ENCODE measurements at regions not wholly inside any gene's neighbourhood (a gene's known extent, or its start where the extent isn't known, plus 50 kb on each side); places are given as distances from the start of the nearest gene placed in this dataset.

DNA sequence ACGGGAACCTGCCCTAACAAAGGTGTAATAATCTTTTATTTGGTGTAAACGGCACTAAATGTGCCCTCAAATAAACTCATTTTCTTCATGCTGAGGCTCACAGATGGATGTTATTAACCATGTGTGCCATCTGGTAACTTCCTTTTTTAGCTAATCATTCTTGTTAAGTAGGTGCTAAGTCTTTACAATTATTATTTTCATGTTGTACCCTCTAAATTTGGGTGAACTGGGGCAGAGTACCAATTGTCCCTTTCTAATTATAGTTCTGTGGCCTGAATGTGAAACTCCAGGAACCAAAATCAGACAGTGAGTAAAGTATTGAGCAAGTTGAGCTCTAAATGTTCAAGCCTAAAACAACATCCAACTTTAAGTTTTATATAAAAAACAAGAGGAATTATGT, 220.7 kb upstream of the CADM2 start:
- Histone ChIP-seq H4K20me1 (ENCODE audit: low read length) (no peaks in the 10 kb centered on the region), H3K27me3 (ENCODE audit: low read length) (no peaks in the 10 kb centered on the region), H3K9ac (ENCODE audit: low read length) (no peak overlapping the region), H3K27ac (ENCODE audit: low read length) (no peak overlapping the region), H3K79me2 (ENCODE audit: low read length) (no peaks in the 10 kb centered on the region), H3K9me2 (replicated peaks; ENCODE audit: low read length) (no peaks in the 10 kb centered on the region), H3K36me3 (ENCODE audit: low read depth, low read length) (no peaks in the 10 kb centered on the region), H3K4me1 (ENCODE audit: insufficient read depth, low read length) (no peaks in the 10 kb centered on the region), H3F3A (ENCODE audit: low read length, unreplicated experiment) (no peaks in the 10 kb centered on the region), H3K4me3 (ENCODE audit: low read length) (no peak overlapping the region), H3K4me2 (ENCODE audit: low read length) (no peak overlapping the region), H2AFZ (ENCODE audit: low read length) (no peak overlapping the region), H3K9me3 (ENCODE audit: low read length) (no peaks in the 10 kb centered on the region)
- ChIA-PET POLR2A (ENCODE audit: unreplicated experiment) (interaction anchor here (0.5 to 0.6 kb wide), 2 partner anchors 10 to 518 kb away, joined by 3 to 4 read pairs; no protein-coding TSS in a partner anchor), CTCF (no interaction called here)
- TF ChIP-seq EZH2phosphoT487 (IDR thresholded peaks at IDR 0.05; ENCODE audit: borderline replicate concordance, low read length) (no peak), EZH2 (IDR thresholded peaks at IDR 0.05; ENCODE audit: low read length, unreplicated experiment) (no peak)
- TF ChIP-seq, protein P1, sequence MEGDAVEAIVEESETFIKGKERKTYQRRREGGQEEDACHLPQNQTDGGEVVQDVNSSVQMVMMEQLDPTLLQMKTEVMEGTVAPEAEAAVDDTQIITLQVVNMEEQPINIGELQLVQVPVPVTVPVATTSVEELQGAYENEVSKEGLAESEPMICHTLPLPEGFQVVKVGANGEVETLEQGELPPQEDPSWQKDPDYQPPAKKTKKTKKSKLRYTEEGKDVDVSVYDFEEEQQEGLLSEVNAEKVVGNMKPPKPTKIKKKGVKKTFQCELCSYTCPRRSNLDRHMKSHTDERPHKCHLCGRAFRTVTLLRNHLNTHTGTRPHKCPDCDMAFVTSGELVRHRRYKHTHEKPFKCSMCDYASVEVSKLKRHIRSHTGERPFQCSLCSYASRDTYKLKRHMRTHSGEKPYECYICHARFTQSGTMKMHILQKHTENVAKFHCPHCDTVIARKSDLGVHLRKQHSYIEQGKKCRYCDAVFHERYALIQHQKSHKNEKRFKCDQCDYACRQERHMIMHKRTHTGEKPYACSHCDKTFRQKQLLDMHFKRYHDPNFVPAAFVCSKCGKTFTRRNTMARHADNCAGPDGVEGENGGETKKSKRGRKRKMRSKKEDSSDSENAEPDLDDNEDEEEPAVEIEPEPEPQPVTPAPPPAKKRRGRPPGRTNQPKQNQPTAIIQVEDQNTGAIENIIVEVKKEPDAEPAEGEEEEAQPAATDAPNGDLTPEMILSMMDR (conservative IDR thresholded peaks at IDR 0.05; ENCODE audit: low read depth, low read length): no peak
- intact Hi-C loops (cut with micrococcal nuclease): no loop called here
- no TSS peak for BruUV-seq (replicated peaks)
- ATAC-seq (no peak), DNase-seq (no peak)

DNA sequence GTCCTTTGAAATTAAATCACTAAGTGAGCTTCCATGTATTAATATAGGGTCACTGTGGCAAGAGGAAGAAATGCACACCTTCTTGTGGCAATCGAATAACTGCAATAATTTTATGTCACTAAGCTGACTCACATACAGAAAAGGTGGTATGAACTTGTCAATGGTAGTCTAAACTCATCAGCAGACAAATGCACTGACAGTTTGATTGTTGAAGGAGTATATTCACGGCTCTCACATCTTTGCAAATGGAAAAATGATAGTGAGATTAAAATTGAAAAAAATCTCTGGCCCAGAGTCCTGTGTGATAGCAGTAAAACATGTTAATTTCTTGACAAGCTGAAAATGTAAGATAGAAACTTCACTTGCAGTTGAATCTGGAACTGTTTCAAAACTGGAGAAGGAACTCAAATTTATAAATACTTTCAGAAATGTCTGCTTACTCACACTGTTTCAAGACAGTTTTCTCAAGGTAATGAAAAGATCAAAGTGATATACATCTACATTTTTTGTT, 215.8 kb upstream of the CADM2 start:
- POLR2A ChIA-PET (ENCODE audit: unreplicated experiment): no interaction called here
- no peaks in the 10 kb centered on the region for H3F3A ChIP-seq (ENCODE audit: low read length, unreplicated experiment)
- no peaks in the 10 kb centered on the region for H3K4me1 ChIP-seq (ENCODE audit: insufficient read depth, low read length)
- no peak for DNase-seq
- H3K9me2 ChIP-seq (replicated peaks; ENCODE audit: low read length): no peaks in the 10 kb centered on the region
- no peak overlapping the region for H3K9ac ChIP-seq (ENCODE audit: low read length)
- intact Hi-C loops (cut with micrococcal nuclease): no loop called here
- H3K4me3 ChIP-seq (ENCODE audit: low read length): no peak overlapping the region
- H3K36me3 ChIP-seq (ENCODE audit: low read depth, low read length): no peaks in the 10 kb centered on the region
- H3K27me3 ChIP-seq (ENCODE audit: low read length): no peaks in the 10 kb centered on the region
- no peaks in the 10 kb centered on the region for H4K20me1 ChIP-seq (ENCODE audit: low read length)
- no peak overlapping the region for H2AFZ ChIP-seq (ENCODE audit: low read length)
- BruUV-seq (replicated peaks): no TSS peak
- CTCF ChIA-PET: no interaction called here
- H3K4me2 ChIP-seq (ENCODE audit: low read length): no peak overlapping the region
- no peaks in the 10 kb centered on the region for H3K9me3 ChIP-seq (ENCODE audit: low read length)
- no peaks in the 10 kb centered on the region for H3K79me2 ChIP-seq (ENCODE audit: low read length)
- no peak for ATAC-seq
- no peak overlapping the region for H3K27ac ChIP-seq (ENCODE audit: low read length)
- TF ChIP-seq, protein P1 (conservative IDR thresholded peaks at IDR 0.05; ENCODE audit: low read depth, low read length): no peak
- TF ChIP-seq EZH2phosphoT487 (IDR thresholded peaks at IDR 0.05; ENCODE audit: borderline replicate concordance, low read length) (no peak), EZH2 (IDR thresholded peaks at IDR 0.05; ENCODE audit: low read length, unreplicated experiment) (no peak)

DNA sequence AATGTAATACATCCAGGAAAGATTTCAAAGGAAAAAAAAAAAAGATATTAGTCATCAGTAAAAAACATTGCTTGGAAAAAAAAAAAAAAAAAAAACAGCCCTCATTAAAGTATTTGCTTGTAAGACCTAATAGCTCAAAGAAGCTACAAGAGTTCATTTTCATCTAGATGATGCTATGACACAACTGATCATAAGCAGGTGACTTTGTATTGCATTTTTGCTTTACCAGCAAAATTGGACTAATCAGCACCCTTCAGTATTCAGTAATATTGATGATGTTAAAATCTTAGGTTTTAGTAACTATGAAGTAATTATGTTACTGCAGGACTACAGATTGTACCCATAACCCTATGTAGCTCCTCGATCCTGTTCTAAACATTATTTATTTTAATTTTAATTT, 214.7 kb upstream of the CADM2 start:
- Histone ChIP-seq H3K27ac (ENCODE audit: low read length) (no peak overlapping the region), H3K4me3 (ENCODE audit: low read length) (no peak overlapping the region), H3K36me3 (ENCODE audit: low read depth, low read length) (no peaks in the 10 kb centered on the region), H3K27me3 (ENCODE audit: low read length) (no peaks in the 10 kb centered on the region), H3F3A (ENCODE audit: low read length, unreplicated experiment) (no peaks in the 10 kb centered on the region), H2AFZ (ENCODE audit: low read length) (no peak overlapping the region), H3K4me2 (ENCODE audit: low read length) (no peak overlapping the region), H3K9me2 (replicated peaks; ENCODE audit: low read length) (no peaks in the 10 kb centered on the region), H3K9me3 (ENCODE audit: low read length) (no peaks in the 10 kb centered on the region), H4K20me1 (ENCODE audit: low read length) (no peaks in the 10 kb centered on the region), H3K79me2 (ENCODE audit: low read length) (no peaks in the 10 kb centered on the region), H3K4me1 (ENCODE audit: insufficient read depth, low read length) (no peaks in the 10 kb centered on the region), H3K9ac (ENCODE audit: low read length) (no peak overlapping the region)
- DNase-seq: no peak
- ChIA-PET POLR2A (ENCODE audit: unreplicated experiment) (interaction anchor here (0.5 kb wide), 1 partner anchor 215 kb away, joined by 3 read pairs; the partner anchor contains the start of gene CADM2), CTCF (interaction anchor here (0.7 kb wide), 1 partner anchor 82 kb away, joined by 4 read pairs; no protein-coding TSS in a partner anchor)
- TF ChIP-seq EZH2 (IDR thresholded peaks at IDR 0.05; ENCODE audit: low read length, unreplicated experiment) (no peak), EZH2phosphoT487 (IDR thresholded peaks at IDR 0.05; ENCODE audit: borderline replicate concordance, low read length) (no peak)
- TF ChIP-seq, protein P1 (conservative IDR thresholded peaks at IDR 0.05; ENCODE audit: low read depth, low read length): no peak
- BruUV-seq (replicated peaks): no TSS peak
- no peak for ATAC-seq
- intact Hi-C loops (cut with micrococcal nuclease): no loop called here

All from PC-3 (cell line).